NCI-H2081 (cell line): ENCODE measurements at regions not wholly inside any gene's neighbourhood (a gene's known extent, or its start where the extent isn't known, plus 50 kb on each side); places are given as distances from the start of the nearest gene placed in this dataset.

Experiments used
- DNase-seq, 2 experiments: peaks; one replicate each; lab custom pipeline; 2025; lab: John Stamatoyannopoulos, UW

GRCh38 chr6:6376845-6377244, 56.4 kb upstream of the F13A1 start:
- DNase-seq = no peak

- DNase-seq = no peak
Observed at GRCh38 chr6:6377621-6378020, 57.2 kb upstream of the F13A1 start.

- DNase-seq = peak; percentile 3 to 32
Observed at GRCh38 chr6:6379573-6379972, 59.1 kb upstream of the F13A1 start.

GRCh38 chr6:6384520-6384919, 64.1 kb upstream of the F13A1 start:
- DNase-seq = no peak

- no peak for DNase-seq
Observed at GRCh38 chr6:6386010-6386409, 65.5 kb upstream of the F13A1 start.

- no peak for DNase-seq
Observed at GRCh38 chr6:6390849-6391602, 70.6 kb upstream of the F13A1 start.

GRCh38 chr6:6392214-6393068, 72.0 kb upstream of the F13A1 start:
- no peak for DNase-seq

- DNase-seq = no peak
Observed at GRCh38 chr6:6393069-6393529, 72.6 kb upstream of the F13A1 start.

GRCh38 chr6:6395581-6396197, 75.2 kb upstream of the F13A1 start:
- DNase-seq = no peak

GRCh38 chr6:6397842-6398241, 77.4 kb upstream of the F13A1 start:
- DNase-seq = no peak

- no peak for DNase-seq
Observed at GRCh38 chr6:6399568-6399967, 79.1 kb upstream of the F13A1 start.

- DNase-seq = no peak
Observed at GRCh38 chr6:6401401-6401800, 80.9 kb upstream of the F13A1 start.

GRCh38 chr6:6402006-6402405, 81.5 kb upstream of the F13A1 start:
- DNase-seq = no peak

- no peak for DNase-seq
Observed at GRCh38 chr6:6402591-6402990, 82.1 kb upstream of the F13A1 start.

GRCh38 chr6:6405031-6405430, 84.6 kb upstream of the F13A1 start:
- DNase-seq = no peak

- no peak for DNase-seq
Observed at GRCh38 chr6:6405997-6406714, 85.7 kb upstream of the F13A1 start.

- no peak for DNase-seq
Observed at GRCh38 chr6:6406715-6407070, 86.2 kb upstream of the F13A1 start.

GRCh38 chr6:6407071-6407741, 86.7 kb upstream of the F13A1 start:
- no peak for DNase-seq

- no peak for DNase-seq
Observed at GRCh38 chr6:6409397-6410030, 89.1 kb upstream of the F13A1 start.

GRCh38 chr6:6411115-6411514, 90.7 kb upstream of the F13A1 start:
- DNase-seq = no peak

- DNase-seq = no peak
Observed at GRCh38 chr6:6412221-6412620, 91.8 kb upstream of the F13A1 start.
